Caco-2 (cell line): ENCODE measurements at regions not wholly inside any gene's neighbourhood (a gene's known extent, or its start where the extent isn't known, plus 50 kb on each side); places are given as distances from the start of the nearest gene placed in this dataset.

Experiments
- BruUV-seq: library from RNA; stranded (reverse); fragments of 400-500 nt; replicated peaks from 2 replicates; lab custom pipeline; 2021; lab: Mats Ljungman, UMichigan
- CTCF ChIA-PET: fragments of 300-600 bp; sonication (Branson Sonifier 250); formaldehyde crosslinking; loops from one replicate; lab custom pipeline; 2022; ENCODE audit warnings: antibody characterized with exemption; lab: Charles Lee
- POLR2A ChIA-PET: fragments of 300-600 bp; sonication (Branson Sonifier 250); formaldehyde crosslinking; loops from one replicate; lab custom pipeline; 2022; ENCODE audit warnings: antibody characterized with exemption; lab: Charles Lee
- DNase-seq, 2 experiments: peaks; one replicate each; pipeline versions ENCODE4 v3.0.0 to v3.0.0-alpha.2; 2020 to 2022
- H3K27me3 ChIP-seq: replicated peaks from 2 replicates; pipeline ENCODE4 v1.6.0; 2011; ENCODE audit warnings: low read length; ENCODE audit not compliant: control insufficient read depth, insufficient read depth
- H3K36me3 ChIP-seq: 2 replicates; pipeline ENCODE4 v1.5.1; 2011; ENCODE audit warnings: low read length; ENCODE audit not compliant: control insufficient read depth, insufficient read depth
- H3K4me1 ChIP-seq: fragments of 250-450 bp; sonication (Bioruptor Pico); 2 replicates; pipeline ENCODE4 v1.5.1; 2020; ENCODE audit warnings: mild to moderate bottlenecking
- H3K4me3 ChIP-seq: 2 replicates; pipeline ENCODE4 v1.5.1; 2011; ENCODE audit warnings: low read depth, mild to moderate bottlenecking, control low read depth, low read length
- H3K9me3 ChIP-seq: fragments of 250-450 bp; sonication (Bioruptor Pico); 2 replicates; pipeline ENCODE4 v1.5.1; 2020; ENCODE audit warnings: mild to moderate bottlenecking, moderate library complexity
- H3K27ac Mint-ChIP-seq: one replicate; pipeline ENCODE4 v1.8.0; 2022; ENCODE audit warnings: mixed read lengths; ENCODE audit not compliant: unreplicated experiment
- H3K27me3 Mint-ChIP-seq: one replicate; pipeline ENCODE4 v1.8.0; 2022; ENCODE audit warnings: mixed read lengths; ENCODE audit not compliant: insufficient read depth, unreplicated experiment
- H3K36me3 Mint-ChIP-seq: one replicate; pipeline ENCODE4 v1.8.0; 2022; ENCODE audit warnings: mild to moderate bottlenecking, mixed read lengths; ENCODE audit not compliant: insufficient read depth, unreplicated experiment
- H3K4me1 Mint-ChIP-seq: one replicate; pipeline ENCODE4 v1.8.0; 2022; ENCODE audit warnings: low read depth, mixed read lengths; ENCODE audit not compliant: unreplicated experiment
- H3K4me3 Mint-ChIP-seq: one replicate; pipeline ENCODE4 v1.8.0; 2022; ENCODE audit warnings: mild to moderate bottlenecking, moderate library complexity, mixed read lengths; ENCODE audit not compliant: unreplicated experiment
- H3K9me3 Mint-ChIP-seq: one replicate; pipeline ENCODE4 v1.8.0; 2022; ENCODE audit warnings: mixed read lengths; ENCODE audit not compliant: unreplicated experiment
- intact Hi-C: fragments of 100-400 bp; cut with micrococcal nuclease; formaldehyde crosslinking; loops from one replicate; pipeline ENCODE4 v1.10.0; 2022; ENCODE audit not compliant: unreplicated experiment
- TF ChIP-seq, protein P1 (sequence below), 2 experiments: fragments of 200-600 bp in 1 of 2; IDR thresholded peaks; 1 replicate in 1 of 2; 2 replicates in 1 of 2; pipeline versions ENCODE4 v1.5.1 to v1.8.0; 2011 to 2022; ENCODE audit warnings: antibody characterized with exemption in 1 of 2, control low read depth in 1 of 2, inconsistent platforms in 1 of 2, low read depth in 1 of 2, low read length in 1 of 2, mild to moderate bottlenecking in 1 of 2, moderate library complexity in 1 of 2; ENCODE audit not compliant: insufficient read depth in 1 of 2, severe bottlenecking in 1 of 2, unreplicated experiment in 1 of 2

DNA sequence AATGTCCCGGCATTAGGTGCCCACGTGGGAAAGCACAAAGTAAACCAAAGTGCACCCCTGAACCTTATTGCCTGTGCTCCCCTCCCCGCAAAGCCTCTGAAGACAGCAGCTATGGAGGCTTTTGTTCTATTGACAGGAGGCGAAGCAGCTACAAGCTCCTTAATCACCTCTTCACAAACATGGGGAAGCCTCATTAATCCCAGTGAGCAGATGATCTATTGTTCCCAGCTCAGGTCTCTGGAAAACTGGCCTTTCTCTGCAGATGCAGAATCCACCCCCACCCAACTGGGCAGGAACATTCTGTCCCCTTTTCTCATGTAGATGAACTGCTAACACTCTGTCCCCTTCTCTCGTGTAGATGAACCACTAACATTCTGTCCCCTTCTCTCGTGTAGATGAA is 190.5 kb upstream of the CSF3R start:
- no peaks in the 10 kb centered on the region for H3K36me3 Mint-ChIP-seq
- H3K27ac Mint-ChIP-seq = no peak overlapping the region
- H3K4me1 ChIP-seq = no peaks in the 10 kb centered on the region
- no TSS peak for BruUV-seq
- peaks cover 8% of the 10 kb centered on the region for H3K27me3 Mint-ChIP-seq
- H3K9me3 ChIP-seq = no peaks in the 10 kb centered on the region
- intact Hi-C loops = no loop called here
- no peaks in the 10 kb centered on the region for H3K9me3 Mint-ChIP-seq
- H3K27me3 ChIP-seq = no peaks in the 10 kb centered on the region
- no peak for DNase-seq
- POLR2A ChIA-PET = no interaction called here
- TF ChIP-seq, protein P1, sequence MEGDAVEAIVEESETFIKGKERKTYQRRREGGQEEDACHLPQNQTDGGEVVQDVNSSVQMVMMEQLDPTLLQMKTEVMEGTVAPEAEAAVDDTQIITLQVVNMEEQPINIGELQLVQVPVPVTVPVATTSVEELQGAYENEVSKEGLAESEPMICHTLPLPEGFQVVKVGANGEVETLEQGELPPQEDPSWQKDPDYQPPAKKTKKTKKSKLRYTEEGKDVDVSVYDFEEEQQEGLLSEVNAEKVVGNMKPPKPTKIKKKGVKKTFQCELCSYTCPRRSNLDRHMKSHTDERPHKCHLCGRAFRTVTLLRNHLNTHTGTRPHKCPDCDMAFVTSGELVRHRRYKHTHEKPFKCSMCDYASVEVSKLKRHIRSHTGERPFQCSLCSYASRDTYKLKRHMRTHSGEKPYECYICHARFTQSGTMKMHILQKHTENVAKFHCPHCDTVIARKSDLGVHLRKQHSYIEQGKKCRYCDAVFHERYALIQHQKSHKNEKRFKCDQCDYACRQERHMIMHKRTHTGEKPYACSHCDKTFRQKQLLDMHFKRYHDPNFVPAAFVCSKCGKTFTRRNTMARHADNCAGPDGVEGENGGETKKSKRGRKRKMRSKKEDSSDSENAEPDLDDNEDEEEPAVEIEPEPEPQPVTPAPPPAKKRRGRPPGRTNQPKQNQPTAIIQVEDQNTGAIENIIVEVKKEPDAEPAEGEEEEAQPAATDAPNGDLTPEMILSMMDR (IDR thresholded peaks at IDR 0.05; ENCODE audit: insufficient read depth in 1 of 2, low read depth in 1 of 2, low read length in 1 of 2, severe bottlenecking in 1 of 2, unreplicated experiment in 1 of 2) = no peak
- no peaks in the 10 kb centered on the region for H3K4me1 Mint-ChIP-seq
- H3K36me3 ChIP-seq = no peaks in the 10 kb centered on the region
- no peak overlapping the region for H3K4me3 ChIP-seq
- H3K4me3 Mint-ChIP-seq = no peak overlapping the region
- CTCF ChIA-PET = no interaction called here

DNA sequence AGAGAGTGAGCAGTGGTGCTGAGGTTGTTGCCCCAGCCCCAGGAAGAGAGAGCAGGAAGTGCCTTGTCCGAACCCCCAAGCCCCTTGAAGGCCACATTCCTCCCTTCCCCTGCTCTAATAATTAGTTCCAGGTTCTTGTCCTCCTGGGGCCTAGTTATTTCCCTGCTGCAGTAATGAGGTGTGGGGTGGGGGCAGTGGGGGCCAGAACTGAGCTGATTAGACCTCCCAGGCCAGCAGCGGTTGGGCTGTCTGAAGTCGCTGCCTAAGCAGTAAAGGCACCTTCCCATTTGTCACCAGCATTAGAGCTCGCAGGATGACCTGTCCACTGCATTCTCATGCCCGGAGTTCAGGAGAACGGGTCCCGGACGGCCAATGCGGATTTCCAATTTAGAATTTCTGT is 186.5 kb upstream of the CSF3R start:
- no peak overlapping the region for H3K27ac Mint-ChIP-seq
- no peaks in the 10 kb centered on the region; the same call in 1 of the 2 replicates for H3K27me3 ChIP-seq
- H3K4me1 Mint-ChIP-seq = no peaks in the 10 kb centered on the region
- H3K9me3 Mint-ChIP-seq = no peaks in the 10 kb centered on the region
- no peak overlapping the region for H3K4me3 Mint-ChIP-seq
- TF ChIP-seq, protein P1 (IDR thresholded peaks at IDR 0.05; ENCODE audit: insufficient read depth in 1 of 2, low read depth in 1 of 2, low read length in 1 of 2, severe bottlenecking in 1 of 2, unreplicated experiment in 1 of 2) = no peak
- H3K27me3 Mint-ChIP-seq = peaks cover 15% of the 10 kb centered on the region
- no peaks in the 10 kb centered on the region for H3K36me3 ChIP-seq
- H3K36me3 Mint-ChIP-seq = no peaks in the 10 kb centered on the region
- H3K4me1 ChIP-seq = no peaks in the 10 kb centered on the region
- CTCF ChIA-PET = no interaction called here
- no TSS peak for BruUV-seq
- intact Hi-C loops = no loop called here
- no peaks in the 10 kb centered on the region for H3K9me3 ChIP-seq
- DNase-seq = no peak
- POLR2A ChIA-PET = no interaction called here
- no peak overlapping the region for H3K4me3 ChIP-seq

DNA sequence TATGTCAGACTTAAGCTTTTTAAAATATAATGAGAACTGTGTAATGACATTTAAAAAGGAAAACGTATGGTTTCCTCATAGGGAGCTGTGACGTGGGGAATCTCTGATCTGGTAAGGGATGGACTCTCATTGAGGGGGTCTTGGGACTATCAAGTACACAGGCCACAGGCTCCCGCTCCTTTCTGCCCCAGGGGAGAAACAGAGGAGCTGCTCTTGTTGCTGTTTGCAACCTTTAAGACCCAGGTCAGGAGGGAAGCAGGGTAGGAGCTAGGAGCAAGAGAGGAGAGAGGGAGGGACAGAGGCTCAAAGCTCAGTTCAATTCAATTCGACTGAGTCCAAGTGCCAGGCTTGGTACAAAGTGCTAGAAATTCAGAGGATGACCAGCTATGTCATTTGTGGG is 185.1 kb upstream of the CSF3R start:
- ChIA-PET POLR2A (no interaction called here), CTCF (no interaction called here)
- DNase-seq = no peak
- no peaks in the 10 kb centered on the region for H3K4me1 ChIP-seq
- Mint-ChIP-seq H3K36me3 (no peaks in the 10 kb centered on the region), H3K27ac (no peak overlapping the region), H3K4me3 (no peak overlapping the region), H3K27me3 (peaks cover 18% of the 10 kb centered on the region), H3K9me3 (no peaks in the 10 kb centered on the region), H3K4me1 (no peaks in the 10 kb centered on the region)
- TF ChIP-seq, protein P1 (IDR thresholded peaks at IDR 0.05; ENCODE audit: insufficient read depth in 1 of 2, low read depth in 1 of 2, low read length in 1 of 2, severe bottlenecking in 1 of 2, unreplicated experiment in 1 of 2) = no peak
- intact Hi-C loops = no loop called here
- no peak overlapping the region for H3K4me3 ChIP-seq
- H3K27me3 ChIP-seq = no peaks in the 10 kb centered on the region; the same call in 1 of the 2 replicates
- no TSS peak for BruUV-seq
- no peaks in the 10 kb centered on the region for H3K9me3 ChIP-seq
- H3K36me3 ChIP-seq = no peaks in the 10 kb centered on the region
